ENCODE measurements at regions not wholly inside any gene's neighbourhood (a gene's known extent, or its start where the extent isn't known, plus 50 kb on each side); places are given as distances from the start of the nearest gene placed in this dataset.

GRCh38 chrX:130552444-130553073 is 150.8 kb downstream of the RBMX2 start:
- no peak for TF ChIP-seq EZH2 (IDR thresholded peaks at IDR 0.05; ENCODE audit: borderline replicate concordance, low read depth, low read length, poor library complexity, severe bottlenecking)
- TF ChIP-seq CTCF (conservative IDR thresholded peaks at IDR 0.05; ENCODE audit: low read depth, low read length), result no peak
- ChIA-PET POLR2A (ENCODE audit: low non-redundant PET) (no interaction called here), CTCF (no interaction called here)
- intact Hi-C loops (cut with micrococcal nuclease; ENCODE audit: unreplicated experiment), result no loop called here
- H3K36me3 ChIP-seq (ENCODE audit: insufficient read depth, low read length, poor library complexity, severe bottlenecking), result no peaks in the 10 kb centered on the region
- H3K27ac ChIP-seq (ENCODE audit: low read depth, low read length, poor library complexity, severe bottlenecking), result no peak overlapping the region
- DNase-seq (ENCODE audit: low spot score), result no peak
- BruUV-seq (replicated peaks), result no TSS peak
- H3K4me1 ChIP-seq (ENCODE audit: insufficient read depth, low read length, poor library complexity, severe bottlenecking), result no peaks in the 10 kb centered on the region
- no peak overlapping the region for H3K4me3 ChIP-seq (ENCODE audit: low read depth, low read length, poor library complexity, severe bottlenecking)
- H3K27me3 ChIP-seq (replicated peaks; ENCODE audit: insufficient read depth, low read depth, low read length, poor library complexity), result peaks cover 8% of the 10 kb centered on the region
- H3K9me3 ChIP-seq (ENCODE audit: low read depth, low read length, poor library complexity, severe bottlenecking), result no peaks in the 10 kb centered on the region

- DNase-seq (ENCODE audit: low spot score), result no peak
- CTCF ChIA-PET, result no interaction called here
These were observed 153.6 kb downstream of the RBMX2 start for GRCh38 chrX:130555341-130555740.

GRCh38 chrX:130555757-130556156 is 154.0 kb downstream of the RBMX2 start:
- DNase-seq (ENCODE audit: low spot score), result no peak
- intact Hi-C loops (cut with micrococcal nuclease; ENCODE audit: unreplicated experiment), result no loop called here
- no TSS peak for BruUV-seq (replicated peaks)
- Histone ChIP-seq H3K36me3 (ENCODE audit: insufficient read depth, low read length, poor library complexity, severe bottlenecking) (no peaks in the 10 kb centered on the region), H3K4me1 (ENCODE audit: insufficient read depth, low read length, poor library complexity, severe bottlenecking) (no peaks in the 10 kb centered on the region), H3K27me3 (replicated peaks; ENCODE audit: insufficient read depth, low read depth, low read length, poor library complexity) (peaks cover 4% of the 10 kb centered on the region), H3K9me3 (ENCODE audit: low read depth, low read length, poor library complexity, severe bottlenecking) (no peaks in the 10 kb centered on the region), H3K4me3 (ENCODE audit: low read depth, low read length, poor library complexity, severe bottlenecking) (no peak overlapping the region), H3K27ac (ENCODE audit: low read depth, low read length, poor library complexity, severe bottlenecking) (no peak overlapping the region)
- TF ChIP-seq EZH2 (IDR thresholded peaks at IDR 0.05; ENCODE audit: borderline replicate concordance, low read depth, low read length, poor library complexity, severe bottlenecking) (no peak), CTCF (conservative IDR thresholded peaks at IDR 0.05; ENCODE audit: low read depth, low read length) (no peak)
- CTCF ChIA-PET, result no interaction called here
- POLR2A ChIA-PET (ENCODE audit: low non-redundant PET), result no interaction called here

More at GRCh38 chrX:130555341-130555740, 153.6 kb downstream of the RBMX2 start:
- BruUV-seq (replicated peaks), result no TSS peak
- POLR2A ChIA-PET (ENCODE audit: low non-redundant PET), result no interaction called here
- H3K4me3 ChIP-seq (ENCODE audit: low read depth, low read length, poor library complexity, severe bottlenecking), result no peak overlapping the region
- H3K36me3 ChIP-seq (ENCODE audit: insufficient read depth, low read length, poor library complexity, severe bottlenecking), result no peaks in the 10 kb centered on the region
- no peaks in the 10 kb centered on the region for H3K4me1 ChIP-seq (ENCODE audit: insufficient read depth, low read length, poor library complexity, severe bottlenecking)
- no peaks in the 10 kb centered on the region for H3K9me3 ChIP-seq (ENCODE audit: low read depth, low read length, poor library complexity, severe bottlenecking)
- H3K27me3 ChIP-seq (replicated peaks; ENCODE audit: insufficient read depth, low read depth, low read length, poor library complexity), result peaks cover 4% of the 10 kb centered on the region
- TF ChIP-seq CTCF (conservative IDR thresholded peaks at IDR 0.05; ENCODE audit: low read depth, low read length) (no peak), EZH2 (IDR thresholded peaks at IDR 0.05; ENCODE audit: borderline replicate concordance, low read depth, low read length, poor library complexity, severe bottlenecking) (no peak)
- intact Hi-C loops (cut with micrococcal nuclease; ENCODE audit: unreplicated experiment), result no loop called here
- H3K27ac ChIP-seq (ENCODE audit: low read depth, low read length, poor library complexity, severe bottlenecking), result no peak overlapping the region
